H1 (cell line): ENCODE measurements at regions not wholly inside any gene's neighbourhood (a gene's known extent, or its start where the extent isn't known, plus 50 kb on each side); places are given as distances from the start of the nearest gene placed in this dataset.

ENCODE experiments used
- CTCF ChIA-PET: fragments of 300-600 bp; sonication (Branson Sonifier 250); formaldehyde crosslinking; loops from one replicate; lab custom pipeline; 2021; ENCODE audit not compliant: partially characterized antibody; lab: Charles Lee
- POLR2A ChIA-PET: fragments of 300-600 bp; sonication (Branson Sonifier 250); formaldehyde crosslinking; loops from one replicate; lab custom pipeline; 2021; ENCODE audit warnings: inconsistent platforms; ENCODE audit not compliant: partially characterized antibody; lab: Charles Lee
- DNase-seq, 2 experiments: peaks; one replicate each; pipeline versions ENCODE4 v3.0.0 to v3.0.0-alpha.2; 2010 to 2022; ENCODE audit warnings: low spot score in 2 of 2, low read depth in 1 of 2, mixed read lengths in 1 of 2
- FAIRE-seq: peaks from 2 replicates; lab custom pipeline; 2011; peaks lifted over from hg19 to GRCh38; lab: Jason Lieb, UNC
- H2AFZ ChIP-seq: 2 replicates; pipeline ENCODE4 v1.8.1; 2012; ENCODE audit warnings: low read length, inconsistent platforms
- H2AK5ac ChIP-seq: 2 replicates; pipeline ENCODE4 v1.6.1; 2013; ENCODE audit warnings: low read depth, low read length
- H2BK120ac ChIP-seq: replicated peaks from 2 replicates; pipeline ENCODE3; 2013; ENCODE audit warnings: low read depth, low read length, inconsistent platforms
- H2BK12ac ChIP-seq: 2 replicates; pipeline ENCODE4 v1.6.1; 2013; ENCODE audit warnings: low read depth, low read length
- H2BK15ac ChIP-seq: 2 replicates; pipeline ENCODE4 v1.6.1; 2013; ENCODE audit warnings: low read length
- H2BK20ac ChIP-seq: 2 replicates; pipeline ENCODE4 v1.6.1; 2013; ENCODE audit warnings: low read length
- H2BK5ac ChIP-seq: 2 replicates; pipeline ENCODE4 v1.6.1; 2013; ENCODE audit warnings: low read depth, low read length
- H3K14ac ChIP-seq: 2 replicates; pipeline ENCODE4 v1.6.1; 2013; ENCODE audit warnings: inconsistent platforms; ENCODE audit not compliant: insufficient read length
- H3K18ac ChIP-seq: 2 replicates; pipeline ENCODE4 v1.6.1; 2013; ENCODE audit warnings: low read length; ENCODE audit errors: extremely low read depth
- H3K23ac ChIP-seq: 2 replicates; pipeline ENCODE4 v1.6.1; 2013; ENCODE audit warnings: inconsistent platforms; ENCODE audit not compliant: insufficient read length
- H3K23me2 ChIP-seq: 2 replicates; pipeline ENCODE4 v1.6.1; 2013; ENCODE audit warnings: low read depth, low read length
- H3K27ac ChIP-seq: 2 replicates; pipeline ENCODE4 v1.6.1; 2011; ENCODE audit warnings: low read depth, low read length, inconsistent platforms
- H3K27me3 ChIP-seq, 4 experiments: replicated peaks in 1 of 4; 1 replicate in 1 of 4; 2 replicates in 3 of 4; pipeline versions ENCODE4 v1.6.1 to v1.8.1; 2011 to 2013; ENCODE audit warnings: low read length in 3 of 4, mild to moderate bottlenecking in 3 of 4, inconsistent platforms in 2 of 4, mixed read lengths in 2 of 4, moderate library complexity in 1 of 4; ENCODE audit not compliant: control insufficient read depth in 3 of 4, insufficient read depth in 3 of 4; ENCODE audit errors: extremely low read depth in 1 of 4
- H3K36me3 ChIP-seq, 4 experiments: 2 replicates each; pipeline versions ENCODE4 v1.6.1 to v1.8.1; 2011 to 2013; ENCODE audit warnings: mild to moderate bottlenecking in 4 of 4, low read length in 3 of 4, moderate library complexity in 2 of 4, control low read depth in 1 of 4, inconsistent platforms in 1 of 4; ENCODE audit not compliant: insufficient read depth in 4 of 4, control insufficient read depth in 2 of 4
- H3K4ac ChIP-seq: replicated peaks from 2 replicates; pipeline ENCODE3; 2013; ENCODE audit warnings: low read length, low read depth, mixed read lengths, inconsistent platforms; ENCODE audit not compliant: insufficient read length
- H3K4me1 ChIP-seq, 4 experiments: replicated peaks in 1 of 4; 1 replicate in 1 of 4; 2 replicates in 3 of 4; pipeline versions ENCODE4 v1.6.1 to v1.8.1; 2011 to 2013; ENCODE audit warnings: low read length in 3 of 4, inconsistent platforms in 2 of 4, mixed read lengths in 1 of 4; ENCODE audit not compliant: insufficient read depth in 4 of 4, control insufficient read depth in 3 of 4
- H3K4me2 ChIP-seq, 2 experiments: 2 replicates each; pipeline versions ENCODE4 v1.6.1 to v1.8.1; 2011 to 2013; ENCODE audit warnings: low read depth in 2 of 2, low read length in 2 of 2, control low read depth in 1 of 2, inconsistent platforms in 1 of 2, mild to moderate bottlenecking in 1 of 2; ENCODE audit not compliant: insufficient read depth in 1 of 2
- H3K4me3 ChIP-seq, 4 experiments: fragments of 200-600, 300-600 bp in 1 of 4; sonication (generic), shearing (Covaris generic), sonication (Bioruptor Twin) in 1 of 4; 2 replicates each; pipeline versions ENCODE4 v1.5.1 to v1.8.1; 2011 to 2016; ENCODE audit warnings: low read length in 4 of 4, low read depth in 3 of 4, control low read depth in 2 of 4, inconsistent platforms in 2 of 4, mild to moderate bottlenecking in 2 of 4, mixed read lengths in 1 of 4, moderate library complexity in 1 of 4; ENCODE audit not compliant: insufficient read depth in 2 of 4; ENCODE audit errors: extremely low read depth in 1 of 4
- H3K56ac ChIP-seq: replicated peaks from 2 replicates; pipeline ENCODE3; 2013; ENCODE audit warnings: low read depth, mild to moderate bottlenecking, mixed read lengths, low read length, inconsistent platforms; ENCODE audit not compliant: insufficient read length
- H3K79me1 ChIP-seq: 2 replicates; pipeline ENCODE4 v1.6.1; 2013; ENCODE audit warnings: low read depth, low read length, control low read depth
- H3K79me2 ChIP-seq, 2 experiments: 2 replicates each; pipeline versions ENCODE4 v1.6.1 to v1.8.1; 2012 to 2013; ENCODE audit warnings: low read length in 2 of 2, mild to moderate bottlenecking in 2 of 2, inconsistent platforms in 1 of 2; ENCODE audit not compliant: insufficient read depth in 2 of 2, control insufficient read depth in 1 of 2
- H3K9ac ChIP-seq, 4 experiments: replicated peaks in 1 of 4; 1 replicate in 1 of 4; 2 replicates in 3 of 4; pipeline versions ENCODE4 v1.6.1 to v1.8.1; 2011 to 2013; ENCODE audit warnings: low read depth in 3 of 4, low read length in 3 of 4, control low read depth in 2 of 4, mild to moderate bottlenecking in 2 of 4, moderate library complexity in 2 of 4, inconsistent platforms in 1 of 4; ENCODE audit errors: extremely low read depth in 1 of 4
- H3K9me3 ChIP-seq, 2 experiments: 2 replicates each; pipeline versions ENCODE4 v1.6.1 to v1.8.1; 2012 to 2013; ENCODE audit warnings: mild to moderate bottlenecking in 2 of 2, moderate library complexity in 2 of 2, control low read depth in 1 of 2, inconsistent platforms in 1 of 2, low read depth in 1 of 2, low read length in 1 of 2, mixed read lengths in 1 of 2; ENCODE audit not compliant: insufficient read depth in 2 of 2
- H4K20me1 ChIP-seq, 2 experiments: replicated peaks in 1 of 2; 2 replicates each; pipeline versions ENCODE3 to v1.8.1; 2011 to 2013; ENCODE audit warnings: inconsistent platforms in 2 of 2, low read length in 2 of 2, mild to moderate bottlenecking in 1 of 2; ENCODE audit not compliant: insufficient read depth in 2 of 2, control insufficient read depth in 1 of 2
- H4K5ac ChIP-seq: 2 replicates; pipeline ENCODE4 v1.6.1; 2013; ENCODE audit warnings: low read length, low read depth, mixed read lengths, inconsistent platforms; ENCODE audit not compliant: insufficient read length
- H4K8ac ChIP-seq: 2 replicates; pipeline ENCODE4 v1.8.0; 2013; ENCODE audit warnings: mild to moderate bottlenecking, moderate library complexity, low read length, inconsistent platforms; ENCODE audit not compliant: insufficient read depth; ENCODE audit errors: extremely low read depth
- H4K91ac ChIP-seq: replicated peaks from 2 replicates; pipeline ENCODE3; 2013; ENCODE audit warnings: low read length, mixed read lengths, inconsistent platforms; ENCODE audit not compliant: insufficient read length
- BCL11A ChIP-seq, 2 experiments: IDR thresholded peaks; one replicate each; pipeline ENCODE4 v1.6.1; 2011; ENCODE audit warnings: low read depth in 2 of 2, low read length in 2 of 2, mild to moderate bottlenecking in 2 of 2
- EP300 ChIP-seq, 2 experiments: IDR thresholded peaks; 1 replicate in 1 of 2; 2 replicates in 1 of 2; pipeline ENCODE4 v1.6.1; 2011 to 2012; ENCODE audit warnings: low read depth in 2 of 2, low read length in 2 of 2, mild to moderate bottlenecking in 2 of 2, borderline replicate concordance in 1 of 2, inconsistent platforms in 1 of 2, moderate library complexity in 1 of 2
- GABPA ChIP-seq: IDR thresholded peaks from 2 replicates; pipeline ENCODE4 v1.6.1; 2011; ENCODE audit warnings: mild to moderate bottlenecking, low read length, moderate library complexity, borderline replicate concordance; ENCODE audit not compliant: insufficient read depth
- KDM4A ChIP-seq: IDR thresholded peaks from one replicate; pipeline ENCODE4 v1.7.1; 2012; ENCODE audit warnings: low read depth, mild to moderate bottlenecking, moderate library complexity, low read length, inconsistent platforms; ENCODE audit not compliant: severe bottlenecking
- MAX ChIP-seq: IDR thresholded peaks from 2 replicates; pipeline ENCODE4 v1.6.1; 2012; ENCODE audit warnings: inconsistent platforms
- PHF8 ChIP-seq: fragments of 200-600 bp; sonication (generic); conservative IDR thresholded peaks from 2 replicates; pipeline ENCODE4 v1.7.1; 2012; ENCODE audit warnings: low read depth, mild to moderate bottlenecking, inconsistent platforms, low read length, moderate library complexity
- POU5F1 ChIP-seq: IDR thresholded peaks from 2 replicates; pipeline ENCODE4 v1.6.1; 2011; ENCODE audit warnings: low read depth, mild to moderate bottlenecking, low read length, moderate library complexity
- SP4 ChIP-seq: IDR thresholded peaks from 2 replicates; pipeline ENCODE4 v1.6.1; 2012; ENCODE audit warnings: low read length, inconsistent platforms
- TAF1 ChIP-seq: IDR thresholded peaks from 2 replicates; pipeline ENCODE4 v1.6.1; 2011; ENCODE audit warnings: mild to moderate bottlenecking, low read depth, low read length
- TCF12 ChIP-seq: IDR thresholded peaks from 2 replicates; pipeline ENCODE4 v1.6.1; 2011; ENCODE audit warnings: low read depth, mild to moderate bottlenecking, low read length
- WGBS, 2 experiments: shearing (Covaris generic) in 1 of 2; methylation state at CpG; one replicate each; pipeline versions ENCODE4 v1.1.6 to v1.1.7; 2013 to 2015; ENCODE audit warnings: low lambda C conversion rate in 2 of 2, mixed read lengths in 2 of 2, inconsistent platforms in 1 of 2, low coverage in 1 of 2, missing lambda C conversion rate in 1 of 2; ENCODE audit not compliant: insufficient replicate concordance in 2 of 2, insufficient coverage in 1 of 2, insufficient read length in 1 of 2; ENCODE audit errors: extremely low coverage in 1 of 2, missing lambda C conversion rate in 1 of 2; 5-methylcytosine and 5-hydroxymethylcytosine counted together

- Histone ChIP-seq H2AK5ac (no peak overlapping the region), H4K20me1 (no peaks in the 10 kb centered on the region), H3K4me3 (no peak overlapping the region), H2BK5ac (no peak overlapping the region), H3K14ac (no peak overlapping the region), H2BK15ac (no peak overlapping the region), H2AFZ (no peak overlapping the region), H3K9ac (no peak overlapping the region), H3K79me2 (no peaks in the 10 kb centered on the region), H3K4ac (no peak overlapping the region), H3K18ac (no peak overlapping the region), H3K23ac (no peak overlapping the region), H3K4me1 (no peaks in the 10 kb centered on the region), H3K9me3 (no peaks in the 10 kb centered on the region), H4K91ac (no peak overlapping the region), H2BK20ac (no peak overlapping the region), H3K79me1 (no peaks in the 10 kb centered on the region), H4K8ac (peak overlapping the region; percentile 28; the same call in 1 of the 2 replicates), H3K4me2 (no peak overlapping the region), H2BK120ac (no peak overlapping the region), H3K23me2 (no peaks in the 10 kb centered on the region), H3K36me3 (no peaks in the 10 kb centered on the region), H4K5ac (no peak overlapping the region), H3K27me3 (no peaks in the 10 kb centered on the region), H2BK12ac (no peak overlapping the region), H3K56ac (no peak overlapping the region), H3K27ac (no peak overlapping the region)
- DNase-seq: no peak
- ChIA-PET POLR2A (interaction anchor here (1.4 kb wide), 1 partner anchor 83 kb away, joined by 4 read pairs; the partner anchor contains the start of gene ATF3), CTCF (interaction anchor here (0.6 to 1.1 kb wide), 3 partner anchors 47 to 871 kb away, joined by 3 to 5 read pairs (median 5); no protein-coding TSS in a partner anchor)
- WGBS, 2 experiments: 97% methylated on average over 7 of the region's 7 CpGs; no CpG with 5 or more reads in 1 of the 2 experiments
- no peak for FAIRE-seq
- TF ChIP-seq POU5F1 (no peak), TCF12 (no peak), PHF8 (no peak), GABPA (no peak), SP4 (no peak), MAX (no peak), TAF1 (no peak), BCL11A (IDR thresholded peaks at IDR 0.05; ENCODE audit: low read depth in 2 of 2, low read length in 2 of 2) (no peak), KDM4A (no peak), EP300 (IDR thresholded peaks at IDR 0.05; ENCODE audit: borderline replicate concordance in 1 of 2, low read depth in 2 of 2, low read length in 2 of 2) (no peak)
These were observed 83.0 kb upstream of the ATF3 start for GRCh38 chr1:212525479-212526110.
